Left hindlimb (tissue), 1 donor: ENCODE measurements at regions not wholly inside any gene's neighbourhood (a gene's known extent, or its start where the extent isn't known, plus 50 kb on each side); places are given as distances from the start of the nearest gene placed in this dataset.
A peak's percentile ranks its signal among the peaks of the same experiment; 100 is the strongest.

Source experiments
- DNase-seq: peaks from one replicate; pipeline ENCODE4 v3.0.0-alpha.2; 2018

DNA sequence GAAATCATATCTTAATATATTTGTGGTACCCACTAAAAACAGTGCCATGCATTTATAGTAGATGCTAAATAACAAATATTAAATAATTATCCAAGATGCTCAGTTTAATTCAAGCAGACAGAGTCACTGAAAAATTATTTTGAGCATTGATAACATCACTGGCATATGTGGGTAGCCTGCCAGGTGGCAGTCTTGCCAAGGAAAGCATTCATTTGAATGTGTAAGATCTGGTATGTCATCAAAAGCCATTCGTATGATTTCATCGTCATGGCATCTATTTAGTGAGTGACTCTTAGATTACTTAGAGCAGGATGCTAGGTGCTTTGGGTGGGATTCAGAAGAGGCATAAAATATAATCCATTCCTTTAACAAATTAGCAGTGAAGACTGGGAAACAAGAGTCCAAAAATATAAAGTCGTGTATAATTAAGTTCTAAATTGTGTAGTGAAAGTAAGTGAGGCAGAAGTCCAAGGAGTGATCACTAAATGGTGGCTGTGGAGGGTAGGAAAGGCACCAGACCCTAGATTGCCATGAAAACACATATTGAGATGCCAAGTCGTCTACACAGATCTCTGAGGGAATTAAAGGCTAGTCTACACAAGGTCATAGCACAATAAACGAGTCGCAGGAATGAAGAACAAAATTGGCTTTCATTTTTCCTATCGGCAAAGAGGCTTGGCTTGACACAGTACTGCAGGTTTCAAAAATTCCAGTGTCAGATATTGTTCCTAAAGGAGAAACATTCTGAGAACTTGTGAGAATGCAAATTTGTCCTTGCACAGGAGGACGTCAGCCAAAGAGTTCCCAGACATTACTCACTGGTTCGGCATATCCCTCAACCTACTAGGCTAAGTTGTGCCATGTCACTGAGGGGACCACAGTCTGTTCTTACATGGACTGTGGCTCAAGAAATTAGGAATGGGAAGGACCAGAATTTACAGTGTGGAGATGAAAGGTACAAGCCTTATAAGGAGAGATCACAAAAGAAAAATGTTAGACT is 130.8 kb downstream of the LYPLAL1 start:
- DNase-seq, result no peak

DNA sequence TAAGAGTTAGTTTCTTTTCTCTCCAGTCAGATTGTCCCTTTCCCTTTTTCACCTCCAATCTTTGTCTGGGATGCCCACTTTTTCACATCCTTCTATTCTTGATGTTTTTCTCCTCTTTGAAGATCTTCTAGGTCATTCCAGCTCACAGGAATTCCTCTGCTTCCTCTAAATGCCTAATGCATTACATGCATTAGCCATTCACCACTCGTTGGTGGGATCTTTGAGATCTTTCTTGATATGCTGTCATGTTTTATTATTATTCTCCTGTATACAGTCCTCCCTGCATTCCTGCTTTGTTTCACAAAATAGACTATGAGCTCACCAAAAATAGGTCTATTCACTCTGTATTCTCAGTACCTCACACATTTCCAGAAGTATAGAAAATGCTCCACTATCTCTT is 129.0 kb downstream of the LYPLAL1 start:
- no peak for DNase-seq

DNA sequence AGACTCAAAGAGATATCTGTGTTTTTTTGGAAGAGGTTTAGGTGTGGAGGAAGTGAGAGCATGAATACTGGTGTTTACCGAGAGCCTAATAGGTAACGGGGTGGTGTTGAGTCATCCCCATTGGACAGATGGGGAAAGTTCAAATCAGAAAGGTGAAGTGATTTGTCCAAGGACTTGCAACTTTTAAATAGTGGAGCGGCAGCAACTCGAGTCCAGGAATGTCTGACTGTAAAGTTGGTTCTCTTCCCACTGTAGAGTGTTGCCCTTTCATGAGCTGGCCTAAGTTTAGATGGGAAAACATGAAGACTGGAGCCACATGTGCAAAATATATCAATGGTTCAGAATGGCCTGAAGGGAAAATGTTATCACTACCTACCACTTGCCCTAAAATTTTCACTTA is 125.7 kb downstream of the LYPLAL1 start:
- no peak for DNase-seq

DNA sequence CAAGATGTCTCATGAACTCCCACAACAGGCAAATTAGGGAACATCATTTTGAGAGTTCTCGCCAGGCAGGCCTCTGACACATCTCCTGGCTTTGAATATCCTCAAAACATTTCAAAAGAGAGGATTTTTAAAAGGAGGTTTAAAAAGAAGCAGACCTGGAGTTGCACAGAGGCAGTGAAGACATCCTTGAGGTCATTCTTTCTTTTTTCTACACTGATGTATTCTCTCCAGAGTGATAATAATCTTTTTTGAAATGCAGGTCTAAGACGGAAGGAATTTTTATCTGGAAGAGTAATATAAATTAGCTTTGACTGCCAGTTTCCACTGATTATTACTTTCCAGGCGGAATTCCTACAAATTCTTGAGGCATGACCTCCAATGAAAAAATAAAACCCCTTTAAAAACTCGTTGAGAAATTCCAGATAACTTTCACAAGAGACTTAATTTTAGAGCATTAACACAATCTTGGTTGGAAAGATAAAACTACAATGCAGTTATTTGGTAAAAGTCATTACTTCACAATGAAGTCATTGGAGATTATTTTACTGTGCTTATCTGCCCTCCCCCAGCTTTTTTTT is 125.0 kb downstream of the LYPLAL1 start:
- peak; percentile 49 for DNase-seq

DNA sequence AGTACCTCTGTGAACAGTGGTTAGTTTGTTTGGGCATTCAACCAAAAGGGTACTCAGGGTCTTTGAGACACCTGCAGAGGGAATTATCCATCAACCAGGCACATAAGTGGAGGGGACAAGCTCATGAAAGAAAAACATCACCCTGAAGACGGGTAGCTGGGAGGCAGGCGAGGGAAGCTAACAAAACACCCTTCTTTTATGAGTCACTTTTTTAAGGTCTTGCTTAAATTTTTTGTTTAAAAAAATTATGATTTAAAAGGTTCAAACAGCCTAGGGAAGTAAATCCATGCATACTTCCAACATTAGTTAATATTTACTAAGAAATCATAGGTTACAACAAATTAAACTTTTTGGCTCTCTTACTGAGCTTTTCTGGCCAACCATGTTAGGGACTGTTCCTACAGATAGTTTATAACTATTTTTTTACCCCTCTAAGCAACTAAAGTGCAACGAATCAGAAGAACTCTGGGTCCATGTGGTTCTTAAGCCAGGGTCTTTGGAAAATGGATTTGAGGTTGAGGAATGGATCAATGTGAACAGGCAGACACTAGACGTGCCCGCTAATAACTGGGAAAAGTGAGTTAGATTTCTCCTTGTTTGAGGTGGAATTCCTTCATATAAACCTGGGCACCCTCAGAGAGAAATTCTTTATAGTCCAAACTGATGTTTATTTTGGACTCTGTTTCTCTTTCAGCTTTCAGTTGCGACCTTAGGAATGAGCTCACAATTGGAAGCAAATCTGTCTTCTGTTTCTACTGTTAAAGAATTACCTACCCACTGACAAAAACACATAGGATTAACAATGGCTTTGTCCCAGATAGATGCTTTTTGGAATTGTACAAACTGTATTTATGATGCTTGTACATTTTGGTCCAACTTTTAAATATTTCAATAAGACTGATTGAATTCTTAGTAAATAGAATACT is 123.0 kb downstream of the LYPLAL1 start:
- DNase-seq, result no peak

DNA sequence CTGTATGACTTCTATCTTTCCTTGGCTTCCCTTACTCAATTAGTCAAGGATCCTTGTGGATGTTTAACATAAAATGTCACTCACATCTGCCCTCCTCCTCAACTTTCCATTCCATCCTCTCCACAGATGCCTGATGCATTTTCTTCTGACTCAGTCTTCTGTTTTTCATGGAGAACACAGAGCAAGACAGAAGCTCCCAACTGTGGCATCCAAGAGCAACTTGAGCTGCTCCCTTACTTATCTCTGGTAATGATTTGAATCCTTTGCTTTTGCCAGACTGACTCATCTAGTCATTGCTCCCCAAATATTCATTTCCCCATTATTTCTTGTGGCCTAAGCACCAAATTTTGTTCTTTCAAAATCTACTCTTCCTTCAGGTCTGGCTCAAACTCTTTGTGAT is 120.6 kb downstream of the LYPLAL1 start:
- DNase-seq, result no peak

DNA sequence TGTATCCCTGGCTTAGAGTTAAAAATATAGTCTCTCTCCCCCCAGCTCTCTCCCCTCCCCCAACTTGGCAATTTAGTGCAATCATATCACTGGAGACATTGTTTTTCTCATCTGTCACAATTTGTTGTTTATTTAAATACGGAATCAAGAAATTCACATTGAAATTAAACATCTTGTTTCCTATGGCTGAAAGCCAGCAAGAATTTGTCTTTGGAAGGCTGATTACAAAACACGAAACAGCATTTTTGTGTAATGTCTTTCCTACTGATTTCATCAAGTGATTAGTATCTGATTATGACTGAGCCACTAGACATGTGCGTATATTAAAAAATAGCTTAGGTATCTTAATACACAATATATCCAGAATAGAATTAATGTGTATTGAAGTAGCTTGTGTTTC is 119.7 kb downstream of the LYPLAL1 start:
- DNase-seq, result no peak

DNA sequence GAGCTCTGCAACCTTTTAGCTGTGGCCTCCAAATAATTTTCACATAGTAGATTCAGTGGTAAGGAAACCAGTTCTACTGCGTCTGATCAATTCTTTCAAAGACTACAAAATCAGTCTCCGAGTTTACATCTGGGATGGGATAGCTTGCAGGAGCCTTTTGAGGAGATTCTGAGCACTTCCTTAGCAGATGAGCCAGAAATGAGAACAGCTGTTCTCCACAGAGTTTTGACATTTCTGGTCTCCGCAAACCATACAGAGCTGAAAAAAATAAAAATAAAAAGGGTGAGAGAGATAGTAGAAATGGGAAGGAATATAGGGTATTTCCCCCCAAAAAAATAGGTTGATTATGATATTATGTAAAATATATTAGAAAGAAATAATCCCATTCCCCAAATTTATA is 119.3 kb downstream of the LYPLAL1 start:
- DNase-seq, result no peak

DNA sequence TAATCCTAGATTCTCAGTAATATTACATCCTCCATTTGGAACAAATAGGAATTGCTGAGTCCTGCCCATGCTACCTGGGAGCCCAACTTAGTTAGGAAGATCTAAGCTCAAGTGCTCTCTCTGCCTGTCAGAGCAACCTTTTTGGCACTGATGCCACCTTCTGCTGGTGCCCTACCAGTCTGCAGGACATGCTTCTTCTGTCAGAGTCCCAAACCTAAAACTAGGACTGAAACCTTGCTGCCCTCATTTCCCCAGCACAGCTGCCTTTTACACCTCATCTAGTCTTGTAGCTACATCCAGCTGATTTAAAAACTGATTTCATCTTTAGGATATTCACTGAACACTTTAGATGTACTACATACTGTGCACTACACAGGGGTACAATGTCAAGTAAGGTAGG is 118.7 kb downstream of the LYPLAL1 start:
- DNase-seq, result no peak

DNA sequence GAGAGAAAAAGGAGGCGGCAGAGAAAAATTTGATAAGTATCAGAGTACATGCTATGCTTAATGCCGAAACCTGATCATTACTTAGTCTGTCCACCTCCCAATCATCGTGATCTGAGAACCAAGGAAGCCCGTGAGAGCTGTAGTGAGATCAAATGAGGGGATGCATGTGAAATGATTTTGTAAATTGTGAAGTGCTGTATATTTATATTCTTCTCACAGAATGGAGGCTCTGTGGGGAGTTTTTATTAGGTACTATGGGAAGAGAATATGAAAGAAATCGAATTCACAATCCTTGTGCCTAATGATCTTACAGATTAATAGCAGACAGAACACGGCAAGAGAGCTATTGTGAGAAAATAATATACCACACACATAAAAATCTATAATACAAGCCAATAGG is 115.5 kb downstream of the LYPLAL1 start:
- DNase-seq, result no peak

DNA sequence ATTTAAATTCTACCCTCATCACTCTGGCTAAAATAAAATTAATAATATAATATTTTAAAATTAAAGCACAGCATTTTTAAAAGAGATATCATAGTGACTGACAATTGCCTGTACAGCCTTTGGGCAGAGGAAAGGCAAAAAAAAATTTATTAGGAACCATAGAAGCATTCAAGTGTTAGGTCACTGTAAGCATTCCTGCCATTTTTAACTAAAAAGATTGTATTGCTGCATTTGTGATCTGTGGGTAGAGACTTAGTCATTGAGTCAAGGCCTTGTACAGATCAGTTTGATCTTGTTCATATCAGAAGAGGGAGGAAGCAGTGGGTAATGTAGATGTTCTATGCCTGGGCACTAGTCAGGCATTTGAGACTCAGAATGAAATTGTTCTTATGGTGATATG is 109.9 kb downstream of the LYPLAL1 start:
- DNase-seq, result no peak

DNA sequence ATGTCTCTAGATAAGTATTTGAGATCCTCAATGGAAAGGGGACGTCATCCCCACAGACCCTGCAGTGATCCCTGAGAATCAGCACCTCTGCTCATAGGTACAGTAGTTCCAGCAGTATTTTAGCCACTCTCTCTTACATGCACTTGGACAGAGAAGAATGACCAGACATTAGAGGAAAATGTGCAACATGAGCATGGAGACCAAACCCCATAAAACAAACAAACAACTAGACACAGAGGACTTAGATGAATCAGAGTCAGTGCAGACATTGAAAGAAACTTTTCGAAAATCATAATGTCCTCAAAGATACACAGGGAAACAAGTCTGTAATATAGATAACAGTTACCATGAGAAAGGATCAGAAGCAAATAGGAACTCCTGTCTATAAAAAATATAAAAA is 108.2 kb downstream of the LYPLAL1 start:
- DNase-seq, result no peak

DNA sequence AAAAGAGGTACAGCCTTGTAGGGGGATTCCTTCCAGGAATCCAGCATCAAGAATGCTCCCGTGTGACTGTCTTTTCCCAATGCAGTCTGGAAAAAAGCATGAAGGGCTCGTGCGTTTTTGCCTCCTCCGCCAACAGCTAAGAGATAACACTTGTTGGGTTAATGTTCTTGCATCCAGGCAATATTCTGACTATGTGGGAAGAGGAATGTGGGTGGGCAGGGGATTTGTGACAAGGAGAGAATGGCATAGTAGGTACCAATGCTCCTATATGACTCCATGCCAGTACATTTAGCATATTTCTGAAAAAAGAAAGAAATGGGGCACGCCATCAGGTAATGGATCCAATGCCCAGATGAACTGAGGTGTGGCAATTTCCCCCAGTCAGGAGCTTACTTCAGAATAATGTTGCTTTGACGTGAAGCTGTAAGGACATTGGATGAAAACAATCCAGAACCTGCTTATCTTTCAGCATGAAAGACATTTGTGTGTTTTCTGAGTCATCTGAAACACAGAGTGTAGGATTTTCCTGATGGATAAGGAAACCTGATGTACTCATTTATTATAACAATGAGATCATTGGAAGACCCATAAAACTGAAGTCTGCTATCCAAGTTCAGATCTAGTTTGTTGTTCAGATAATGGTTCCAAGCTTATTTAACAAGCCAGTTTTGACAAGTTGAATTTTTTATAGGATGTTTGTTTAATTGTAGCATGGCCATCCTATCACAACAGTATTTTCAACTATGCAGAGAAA is 105.5 kb downstream of the LYPLAL1 start:
- DNase-seq, result no peak

DNA sequence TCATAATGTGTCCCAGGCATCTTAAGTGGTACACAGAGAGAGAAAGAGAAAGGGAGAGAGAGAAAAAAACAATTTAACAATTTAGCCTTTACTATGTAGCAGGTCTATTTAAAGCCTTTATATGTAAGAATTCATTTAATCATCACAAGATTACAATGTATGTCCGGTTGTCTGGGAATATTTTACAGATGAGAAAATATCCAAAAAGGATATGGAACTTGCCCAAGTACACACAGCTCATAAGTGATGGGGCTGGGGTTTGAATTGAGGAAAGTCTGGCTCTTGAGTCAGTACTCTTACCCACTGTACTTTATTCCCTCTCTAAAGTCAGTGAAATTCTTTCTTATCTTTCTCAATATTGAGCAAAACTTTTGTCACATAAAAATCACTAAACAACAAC is 104.6 kb downstream of the LYPLAL1 start:
- no peak for DNase-seq

DNA sequence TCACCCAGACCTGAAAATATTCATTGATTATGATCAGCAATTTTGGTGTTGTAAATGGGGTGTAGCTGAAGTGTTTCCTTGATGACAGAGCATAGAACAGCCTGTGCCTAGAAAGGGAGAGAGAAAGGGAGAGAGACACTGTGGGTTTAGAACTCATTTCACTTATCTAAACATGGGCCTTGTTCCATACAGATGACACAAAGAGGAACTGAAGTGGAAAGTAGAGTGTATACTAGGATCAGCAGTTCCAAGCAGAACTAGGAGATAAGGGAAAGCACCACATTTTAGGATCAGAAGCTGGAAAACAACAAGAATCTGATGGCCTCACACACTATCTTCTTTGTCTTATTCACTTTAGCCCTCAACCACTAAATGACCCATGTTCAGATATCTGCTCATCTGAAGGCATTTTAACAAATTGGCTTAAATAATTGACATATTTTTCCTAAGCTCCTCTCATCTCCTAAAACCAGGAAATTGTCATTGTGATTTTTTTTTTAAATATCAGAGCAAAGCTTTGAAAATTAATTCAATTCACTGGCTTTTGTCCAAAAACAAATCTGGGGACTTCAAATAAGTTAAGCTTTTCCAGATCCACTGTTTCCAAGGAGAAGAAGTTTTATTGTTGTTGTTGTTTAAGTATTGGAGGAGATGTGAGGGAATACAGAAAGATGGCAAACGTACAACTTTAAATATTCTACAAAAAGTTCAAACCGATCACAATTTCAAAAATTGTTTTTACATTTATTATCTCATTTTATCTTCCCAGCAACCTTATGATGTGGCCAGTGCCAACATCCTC is 103.8 kb downstream of the LYPLAL1 start:
- no peak for DNase-seq

DNA sequence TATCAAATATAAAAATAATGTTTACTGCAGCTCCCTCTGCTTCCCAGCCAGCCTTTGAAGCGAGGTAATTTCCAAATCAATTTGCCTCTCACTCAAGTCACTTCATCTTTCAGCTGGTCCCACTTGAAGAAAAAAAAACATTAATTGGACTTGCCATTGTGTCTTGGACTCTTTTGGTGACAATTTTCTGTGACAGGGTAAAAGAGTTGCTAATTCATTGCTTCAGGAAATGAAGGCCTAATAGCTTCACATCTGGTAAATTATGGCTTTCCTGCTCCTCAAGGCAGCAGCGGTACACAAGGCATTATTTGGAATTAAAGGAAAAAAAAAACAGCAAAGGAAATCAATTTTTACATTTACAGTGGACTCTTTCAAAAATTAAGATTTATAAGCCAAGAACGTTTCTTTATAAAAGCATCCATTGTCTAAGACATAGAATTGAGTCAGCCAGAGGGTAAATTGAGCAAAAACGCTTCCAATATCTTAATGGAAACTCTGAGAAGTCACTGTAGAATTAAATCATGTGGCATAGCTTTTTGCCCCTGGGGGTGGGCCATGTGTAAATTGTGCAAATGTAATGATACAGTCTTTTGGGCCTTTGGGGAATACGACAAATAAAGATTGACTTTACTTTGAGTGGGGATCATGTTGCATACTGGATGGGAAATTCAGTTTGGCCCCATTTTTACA is 102.5 kb downstream of the LYPLAL1 start:
- DNase-seq, result no peak

DNA sequence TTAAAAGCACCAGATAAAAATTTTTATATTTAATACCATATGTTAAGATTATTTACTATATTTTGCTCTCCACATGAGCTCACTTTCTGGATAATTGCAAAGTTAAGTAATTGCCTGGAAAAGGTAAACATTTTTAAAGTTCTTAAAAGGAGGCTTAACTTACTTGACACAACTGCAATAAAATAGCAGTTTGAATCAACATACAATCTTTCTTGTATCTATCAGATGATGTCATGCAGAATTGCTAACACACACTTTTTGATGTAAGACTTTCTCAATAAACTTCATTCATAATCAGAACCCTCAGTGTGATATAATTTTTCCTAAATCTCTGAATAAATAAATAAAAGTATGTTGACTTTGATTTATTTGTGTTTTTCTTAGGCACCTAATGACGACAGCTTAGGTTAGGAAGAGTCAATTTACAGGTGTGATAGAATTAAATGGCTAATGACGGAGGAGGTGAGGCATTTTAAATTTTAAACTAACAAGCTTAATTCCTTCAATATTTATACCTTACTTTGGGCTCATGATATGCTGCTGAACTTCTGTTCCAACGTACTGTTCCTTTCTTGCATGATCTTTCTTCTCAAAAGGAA is 99.5 kb downstream of the LYPLAL1 start:
- DNase-seq, result no peak

DNA sequence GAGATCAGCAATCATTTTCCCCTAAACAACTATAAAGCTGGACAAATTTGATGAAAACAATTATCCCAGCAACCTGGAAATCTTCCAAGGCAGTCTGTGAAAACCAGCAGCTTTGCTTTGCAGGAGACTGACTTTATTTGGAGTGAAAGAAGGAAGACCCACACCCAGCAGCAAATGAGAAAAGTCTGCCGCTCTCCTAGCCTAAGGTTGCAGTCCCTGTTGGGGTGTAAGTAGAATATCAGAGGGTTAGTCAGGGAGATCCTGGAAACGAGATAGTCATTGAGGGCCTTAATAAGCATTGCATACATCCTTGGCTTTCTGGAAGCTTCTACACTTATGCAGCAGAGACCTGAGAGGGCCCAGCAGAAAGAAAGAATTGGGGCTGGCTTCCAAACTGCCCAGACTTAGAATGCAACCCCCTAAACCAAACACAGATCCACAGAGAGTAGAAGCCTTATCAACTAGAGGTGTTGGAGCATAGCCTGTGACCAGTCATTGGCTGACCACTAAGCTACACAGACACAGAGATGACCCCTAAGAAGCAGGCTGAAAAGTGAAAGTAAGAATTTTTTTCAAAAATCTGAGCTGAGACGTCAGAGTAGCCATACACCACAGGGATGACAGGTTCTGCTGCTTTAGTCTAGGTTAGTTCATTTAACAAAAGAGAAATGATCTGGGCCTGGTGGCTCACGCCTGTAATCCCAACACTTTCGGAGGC is 98.3 kb downstream of the LYPLAL1 start:
- no peak for DNase-seq

DNA sequence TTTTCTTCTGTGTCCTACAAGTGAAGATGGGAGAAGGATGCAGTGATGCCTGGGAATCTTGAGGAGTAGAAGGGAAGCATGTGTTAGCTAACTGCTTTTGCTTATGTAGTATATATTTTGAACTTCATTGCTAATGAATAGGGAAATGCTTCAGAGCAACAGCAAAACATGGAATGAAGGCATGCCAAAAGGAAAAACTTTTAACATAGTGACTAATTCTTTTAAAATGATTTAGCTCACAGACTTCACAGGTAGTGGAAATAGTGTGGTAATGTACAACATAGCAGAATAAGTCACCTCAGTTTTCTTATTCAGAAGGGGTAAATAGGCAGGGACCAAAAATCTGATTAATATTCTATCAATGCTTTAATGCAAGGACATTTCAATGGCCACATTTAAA is 95.5 kb downstream of the LYPLAL1 start:
- DNase-seq, result no peak

DNA sequence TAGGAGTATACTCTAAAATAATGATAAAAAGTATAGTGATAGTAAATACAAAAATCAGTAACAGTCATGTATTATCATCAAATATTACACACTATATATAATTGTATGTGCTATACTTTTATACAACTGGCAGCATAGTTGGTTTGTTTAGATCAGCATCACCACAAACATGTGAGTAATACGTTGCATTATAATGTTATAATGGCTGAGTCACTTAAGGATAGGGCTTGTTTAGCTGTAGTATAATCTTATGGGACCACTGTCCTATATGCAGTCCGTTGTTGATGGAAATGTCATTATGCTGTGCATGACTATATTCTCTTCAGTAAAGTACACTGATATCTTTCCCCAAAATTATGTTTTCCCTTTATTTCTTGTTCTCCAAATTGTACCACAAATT is 92.8 kb downstream of the LYPLAL1 start:
- no peak for DNase-seq
